ENCODE measurements at regions not wholly inside any gene's neighbourhood (a gene's known extent, or its start where the extent isn't known, plus 50 kb on each side); places are given as distances from the start of the nearest gene placed in this dataset.
A peak's percentile ranks its signal among the peaks of the same experiment; 100 is the strongest.
"Not testable (repeated sequence)": the region's sequence is repeated elsewhere in the genome, so short reads cannot be mapped to it uniquely, and the experiment has no call there.

GRCh38 chr10:81662837-81663236 is 212.2 kb upstream of the NRG3 start:
- no peak for DNase-seq

GRCh38 chr10:81664800-81665199 is 210.2 kb upstream of the NRG3 start:
- DNase-seq, result not testable (repeated sequence)

GRCh38 chr10:81674941-81675340 is 200.1 kb upstream of the NRG3 start:
- no peak for DNase-seq

- no peak for DNase-seq
Measured at GRCh38 chr10:81679291-81679690, 195.7 kb upstream of the NRG3 start.

GRCh38 chr10:81680359-81680758 is 194.6 kb upstream of the NRG3 start:
- no peak for DNase-seq

- DNase-seq, result no peak
Measured at GRCh38 chr10:81688459-81688858, 186.5 kb upstream of the NRG3 start.

- peak; percentile 9 for DNase-seq
Measured at GRCh38 chr10:81696609-81697388, 178.2 kb upstream of the NRG3 start.

GRCh38 chr10:81704596-81704995 is 170.4 kb upstream of the NRG3 start:
- no peak for DNase-seq

GRCh38 chr10:81708416-81708815 is 166.6 kb upstream of the NRG3 start:
- DNase-seq, result no peak

GRCh38 chr10:81708929-81709328 is 166.1 kb upstream of the NRG3 start:
- DNase-seq, result no peak

- no peak for DNase-seq
Measured at GRCh38 chr10:81722399-81722798, 152.6 kb upstream of the NRG3 start.

- DNase-seq, result no peak
Measured at GRCh38 chr10:81724431-81724830, 150.6 kb upstream of the NRG3 start.

- no peak for DNase-seq
Measured at GRCh38 chr10:81725851-81726250, 149.1 kb upstream of the NRG3 start.

GRCh38 chr10:81728692-81729091 is 146.3 kb upstream of the NRG3 start:
- no peak for DNase-seq

- DNase-seq, result no peak
Measured at GRCh38 chr10:81730891-81731290, 144.1 kb upstream of the NRG3 start.

- DNase-seq, result no peak
Measured at GRCh38 chr10:81733542-81733941, 141.5 kb upstream of the NRG3 start.

GRCh38 chr10:81735167-81735566 is 139.8 kb upstream of the NRG3 start:
- not testable (repeated sequence) for DNase-seq

- no peak for DNase-seq
Measured at GRCh38 chr10:81759111-81759510, 115.9 kb upstream of the NRG3 start.

- DNase-seq, result no peak
Measured at GRCh38 chr10:81784111-81784597, 90.8 kb upstream of the NRG3 start.

- no peak for DNase-seq
Measured at GRCh38 chr10:81792729-81793128, 82.3 kb upstream of the NRG3 start.

- no peak for DNase-seq
Measured at GRCh38 chr10:81806842-81807241, 68.2 kb upstream of the NRG3 start.

- DNase-seq, result no peak
Measured at GRCh38 chr10:81814842-81815241, 60.2 kb upstream of the NRG3 start.

GRCh38 chr10:81817596-81818170 is 57.3 kb upstream of the NRG3 start:
- no peak for DNase-seq

GRCh38 chr10:81820418-81820817 is 54.6 kb upstream of the NRG3 start:
- DNase-seq, result peak; percentile 24

All from NCI-H510A treated with DMSO at 0.1 percent for 48 hours (cell line).